ACC112 (cell line): ENCODE measurements at regions not wholly inside any gene's neighbourhood (a gene's known extent, or its start where the extent isn't known, plus 50 kb on each side); places are given as distances from the start of the nearest gene placed in this dataset.

Experiments used
- H2AFZ ChIP-seq: fragments of 200-600 bp; sonication (generic); one replicate; pipeline ENCODE4 v1.6.0; 2017; ENCODE audit warnings: antibody characterized with exemption, low read length; ENCODE audit not compliant: unreplicated experiment
- H3K27ac ChIP-seq: fragments of 200-600 bp; sonication (generic); 2 replicates; pipeline ENCODE4 v1.5.1; 2014; ENCODE audit warnings: low read depth, mild to moderate bottlenecking, antibody characterized with exemption, low read length, moderate library complexity
- H3K27me3 ChIP-seq: fragments of 200-600 bp; sonication (generic); 2 replicates; pipeline ENCODE4 v1.6.1; 2014; ENCODE audit warnings: mild to moderate bottlenecking, antibody characterized with exemption, low read length, moderate library complexity, mixed read lengths; ENCODE audit not compliant: insufficient read depth
- H3K36me3 ChIP-seq: fragments of 200-600 bp; sonication (generic); 2 replicates; pipeline ENCODE4 v1.6.1; 2016; ENCODE audit warnings: mild to moderate bottlenecking, antibody characterized with exemption, low read length, moderate library complexity, mixed read lengths; ENCODE audit not compliant: insufficient read depth
- H3K4me1 ChIP-seq: fragments of 200-600 bp; sonication (generic); one replicate; pipeline ENCODE4 v1.6.1; 2016; ENCODE audit warnings: low read length, mixed read lengths; ENCODE audit not compliant: insufficient read depth, unreplicated experiment, control insufficient read depth
- H3K4me3 ChIP-seq: fragments of 200-600 bp; sonication (generic); 2 replicates; pipeline ENCODE4 v1.5.1; 2014; ENCODE audit warnings: mild to moderate bottlenecking, low read depth, low read length
- H3K79me2 ChIP-seq: fragments of 200-600 bp; sonication (generic); one replicate; pipeline ENCODE4 v1.6.0; 2016; ENCODE audit warnings: low read length; ENCODE audit not compliant: control insufficient read depth, unreplicated experiment, insufficient read depth

GRCh38 chr6:25179051-25179778, 100.0 kb upstream of the CARMIL1 start:
- H2AFZ ChIP-seq = no peak overlapping the region
- H3K79me2 ChIP-seq = no peaks in the 10 kb centered on the region
- peak overlapping the region; percentile 20; the same call in 1 of the 2 replicates for H3K27ac ChIP-seq
- no peaks in the 10 kb centered on the region for H3K27me3 ChIP-seq
- H3K36me3 ChIP-seq = no peaks in the 10 kb centered on the region
- no peak overlapping the region for H3K4me3 ChIP-seq
- peaks cover 44% of the 10 kb centered on the region for H3K4me1 ChIP-seq

GRCh38 chr6:25180630-25181349, 98.4 kb upstream of the CARMIL1 start:
- H3K27me3 ChIP-seq = no peaks in the 10 kb centered on the region
- H3K27ac ChIP-seq = no peak overlapping the region
- peaks cover 29% of the 10 kb centered on the region for H3K4me1 ChIP-seq
- no peaks in the 10 kb centered on the region for H3K79me2 ChIP-seq
- H3K4me3 ChIP-seq = no peak overlapping the region
- no peak overlapping the region for H2AFZ ChIP-seq
- no peaks in the 10 kb centered on the region for H3K36me3 ChIP-seq

GRCh38 chr6:25181350-25181724, 97.8 kb upstream of the CARMIL1 start:
- Histone ChIP-seq H3K4me1 (peaks cover 27% of the 10 kb centered on the region), H3K36me3 (no peaks in the 10 kb centered on the region), H3K4me3 (no peak overlapping the region), H3K27me3 (no peaks in the 10 kb centered on the region), H3K27ac (no peak overlapping the region), H2AFZ (no peak overlapping the region), H3K79me2 (no peaks in the 10 kb centered on the region)

DNA sequence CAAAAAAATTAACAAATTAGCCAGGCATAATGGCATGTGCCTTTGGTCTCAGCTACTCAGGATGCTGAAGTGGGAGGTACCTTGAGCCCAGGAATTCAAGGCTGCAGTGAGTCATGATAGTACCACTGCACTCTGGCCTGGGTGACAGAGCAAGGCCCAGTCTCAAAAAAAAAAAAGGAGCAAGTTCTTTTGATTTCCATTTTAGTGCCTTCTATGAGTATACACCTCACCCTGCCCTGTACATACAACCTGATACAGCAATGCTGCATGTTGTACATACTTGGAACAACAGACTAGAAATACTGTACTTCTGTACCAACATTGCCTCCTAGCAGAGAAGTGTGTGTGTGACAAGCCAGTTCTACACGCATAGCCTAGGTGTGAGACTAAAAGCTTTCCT, 97.3 kb upstream of the CARMIL1 start:
- Histone ChIP-seq H3K4me1 (peaks cover 27% of the 10 kb centered on the region), H3K36me3 (no peaks in the 10 kb centered on the region), H3K79me2 (no peaks in the 10 kb centered on the region), H3K4me3 (no peak overlapping the region), H3K27me3 (no peaks in the 10 kb centered on the region), H2AFZ (no peak overlapping the region), H3K27ac (no peak overlapping the region)

DNA sequence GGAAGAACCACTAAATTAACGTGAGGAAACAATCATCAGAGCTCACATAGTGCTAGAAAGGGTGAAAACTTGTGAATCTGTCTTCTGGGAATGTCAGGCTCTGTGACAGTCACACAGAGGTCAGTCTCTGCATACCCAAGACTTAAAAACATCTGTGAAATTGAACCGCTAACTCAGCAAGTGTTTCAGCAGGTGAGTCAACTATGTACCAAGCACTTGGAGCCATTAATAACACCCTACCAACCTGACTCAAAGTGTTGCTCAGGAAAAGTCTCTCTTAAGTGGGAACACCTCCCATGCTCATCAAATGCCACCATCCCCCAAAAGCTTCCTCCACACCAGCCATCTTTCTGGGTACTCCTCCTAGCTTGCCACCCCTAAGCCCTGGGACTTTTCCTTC, 92.3 kb upstream of the CARMIL1 start:
- Histone ChIP-seq H3K4me3 (no peak overlapping the region), H3K36me3 (no peaks in the 10 kb centered on the region), H3K27ac (no peak overlapping the region), H2AFZ (no peak overlapping the region), H3K79me2 (no peaks in the 10 kb centered on the region), H3K4me1 (peaks cover 6% of the 10 kb centered on the region), H3K27me3 (no peaks in the 10 kb centered on the region)

DNA sequence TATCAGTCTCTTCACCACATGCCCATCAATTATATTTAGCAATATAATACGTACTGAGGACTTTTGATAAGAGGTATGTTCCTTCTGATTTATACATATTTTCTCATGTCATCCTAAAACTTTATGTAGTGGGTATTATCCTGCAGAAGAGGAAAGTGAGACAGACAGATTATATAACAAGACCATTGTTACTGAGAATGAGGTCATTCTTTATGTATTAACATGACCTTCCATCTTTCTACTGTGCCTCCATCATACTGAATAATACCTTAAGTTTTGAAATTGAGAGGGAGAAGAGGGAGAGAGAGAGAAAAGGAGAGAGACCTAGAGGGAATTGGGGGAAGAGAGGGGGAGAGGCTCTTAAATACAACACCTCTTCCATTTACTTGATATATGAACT, 90.9 kb upstream of the CARMIL1 start:
- no peaks in the 10 kb centered on the region for H3K79me2 ChIP-seq
- H3K4me3 ChIP-seq = no peak overlapping the region
- no peaks in the 10 kb centered on the region for H3K36me3 ChIP-seq
- H2AFZ ChIP-seq = no peak overlapping the region
- H3K4me1 ChIP-seq = peaks cover 14% of the 10 kb centered on the region
- H3K27me3 ChIP-seq = no peaks in the 10 kb centered on the region
- no peak overlapping the region for H3K27ac ChIP-seq

DNA sequence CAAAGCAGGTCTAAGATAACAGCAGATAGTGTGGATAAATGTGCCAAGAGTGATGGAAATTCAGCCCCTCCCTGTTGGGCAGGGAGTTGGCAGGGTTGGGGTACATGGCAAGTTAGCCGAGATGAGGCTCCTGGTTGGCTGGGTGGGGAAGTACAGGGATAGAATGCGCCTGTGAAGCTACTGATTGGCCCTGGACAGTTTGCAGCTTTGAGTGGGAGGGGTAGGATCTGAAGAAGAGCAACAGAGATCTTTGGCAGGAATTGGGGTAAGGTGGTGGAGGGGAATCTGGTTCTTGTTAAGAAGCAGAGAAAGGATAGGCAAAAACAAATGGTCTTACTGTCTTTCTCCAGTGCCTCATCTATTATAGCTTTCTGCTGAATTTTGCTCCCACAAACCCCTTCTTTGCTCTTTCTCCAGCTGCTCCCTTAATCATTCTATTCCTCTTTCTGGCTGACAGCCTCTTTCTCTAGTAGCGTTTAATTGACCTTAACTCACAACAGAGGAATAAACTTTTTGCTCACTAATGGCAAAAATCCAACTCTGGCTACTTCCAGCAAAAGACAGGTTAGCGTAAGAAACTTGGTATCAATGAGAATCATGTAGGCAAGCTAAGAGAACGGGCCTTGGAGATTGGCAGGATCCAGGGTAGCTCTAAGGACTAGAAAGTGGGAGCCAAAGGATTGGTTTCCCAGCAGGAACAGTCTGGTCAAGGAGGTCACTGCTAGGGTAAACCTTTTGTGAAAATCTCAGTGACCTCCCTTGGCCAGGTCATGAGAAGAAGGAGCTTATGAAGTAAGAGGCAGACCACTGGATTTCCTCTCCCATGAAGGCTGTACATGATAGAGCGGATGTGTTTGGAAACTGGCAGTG, 86.3 kb upstream of the CARMIL1 start:
- H3K36me3 ChIP-seq = no peaks in the 10 kb centered on the region
- no peaks in the 10 kb centered on the region for H3K27me3 ChIP-seq
- no peaks in the 10 kb centered on the region for H3K79me2 ChIP-seq
- H2AFZ ChIP-seq = peak overlapping the region; percentile 87
- H3K4me1 ChIP-seq = peaks cover 27% of the 10 kb centered on the region
- peak overlapping the region; percentile 100 for H3K27ac ChIP-seq
- H3K4me3 ChIP-seq = peak overlapping the region; percentile 60

DNA sequence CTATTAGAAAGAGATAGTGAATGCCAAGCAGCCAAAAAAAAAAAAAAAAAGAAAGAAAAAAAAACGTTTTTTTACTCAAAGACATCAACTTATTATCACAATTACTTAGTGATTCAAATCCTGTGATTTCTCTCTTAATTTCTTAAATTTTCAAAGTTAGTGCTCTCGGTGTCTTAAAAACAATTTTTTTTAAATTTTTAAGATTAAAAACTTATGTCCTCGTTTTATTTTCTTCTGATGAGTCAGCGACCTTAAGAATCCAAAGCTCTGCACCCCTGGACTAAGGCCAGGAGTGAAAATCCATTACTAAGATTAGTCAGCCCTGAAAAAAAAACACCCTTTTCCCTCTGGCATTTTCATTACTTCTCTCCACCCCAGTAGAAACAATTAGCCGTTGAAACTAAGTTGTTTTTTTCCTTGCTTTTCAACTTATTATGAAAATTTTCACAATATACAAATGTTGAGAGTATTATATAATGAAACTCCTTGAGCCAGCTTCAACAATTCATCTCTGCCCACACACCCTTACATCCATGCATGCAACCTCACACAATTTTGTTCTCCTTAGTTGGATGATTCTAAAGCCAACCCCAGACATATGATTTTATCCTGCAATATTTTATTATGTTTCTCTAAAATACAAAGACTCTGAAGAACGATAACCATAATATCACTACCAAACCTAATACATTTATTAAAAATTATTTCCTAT, 85.6 kb upstream of the CARMIL1 start:
- Histone ChIP-seq H3K27me3 (no peaks in the 10 kb centered on the region), H3K79me2 (no peaks in the 10 kb centered on the region), H3K36me3 (no peaks in the 10 kb centered on the region), H3K4me1 (peaks cover 27% of the 10 kb centered on the region), H3K4me3 (peak overlapping the region; percentile 60), H2AFZ (no peak overlapping the region), H3K27ac (peak overlapping the region; percentile 100)

GRCh38 chr6:25194172-25194678, 84.9 kb upstream of the CARMIL1 start:
- H3K36me3 ChIP-seq = no peaks in the 10 kb centered on the region
- H3K79me2 ChIP-seq = no peaks in the 10 kb centered on the region
- H3K27me3 ChIP-seq = no peaks in the 10 kb centered on the region
- H3K4me1 ChIP-seq = peaks cover 27% of the 10 kb centered on the region
- H2AFZ ChIP-seq = peak overlapping the region; percentile 47
- H3K27ac ChIP-seq = peak overlapping the region; percentile 100
- peak overlapping the region; percentile 53 for H3K4me3 ChIP-seq

DNA sequence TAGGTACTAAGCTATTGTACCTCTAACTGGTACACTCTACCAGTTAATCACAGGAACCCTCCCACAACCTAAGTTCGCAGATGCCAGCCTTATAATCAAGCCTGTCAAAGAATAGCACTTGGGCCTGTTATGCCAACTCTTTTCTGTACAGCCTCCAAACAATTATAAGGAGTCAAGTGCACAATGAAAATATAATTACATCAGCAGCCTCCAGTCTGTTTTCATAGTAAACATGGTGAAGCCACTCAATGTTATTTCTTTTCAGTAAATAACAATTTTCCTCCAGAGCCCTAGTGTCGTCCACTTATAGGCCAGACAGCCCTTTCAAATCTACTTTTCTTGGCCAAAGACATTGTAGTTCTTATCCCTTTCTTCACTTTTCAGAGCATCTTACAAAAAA, 82.7 kb upstream of the CARMIL1 start:
- Histone ChIP-seq H3K4me3 (no peak overlapping the region), H3K27me3 (no peaks in the 10 kb centered on the region), H3K79me2 (no peaks in the 10 kb centered on the region), H3K36me3 (no peaks in the 10 kb centered on the region), H2AFZ (no peak overlapping the region), H3K4me1 (peaks cover 27% of the 10 kb centered on the region), H3K27ac (no peak overlapping the region)
